Inflammatory macrophage treated with lipopolysaccharide for 1 hour (primary cell): ENCODE measurements at regions not wholly inside any gene's neighbourhood (a gene's known extent, or its start where the extent isn't known, plus 50 kb on each side); places are given as distances from the start of the nearest gene placed in this dataset.
"Not testable (repeated sequence)": the region's sequence is repeated elsewhere in the genome, so short reads cannot be mapped to it uniquely, and the experiment has no call there.

Experiments
- DNase-seq, 2 donors: peaks; one replicate each; pipeline ENCODE4 v3.0.0-alpha.2; 2020 to 2022

GRCh38 chr13:74266309-74266708 lies 132.1 kb upstream of the KLF12 start:
- no peak for DNase-seq

GRCh38 chr13:74264333-74264732 lies 130.1 kb upstream of the KLF12 start:
- DNase-seq, result no peak

- DNase-seq, result not testable (repeated sequence)
Measured at GRCh38 chr13:74260420-74260819, 126.2 kb upstream of the KLF12 start.

- DNase-seq, result no peak
Measured at GRCh38 chr13:74259641-74260040, 125.4 kb upstream of the KLF12 start.

- DNase-seq, result no peak
Measured at GRCh38 chr13:74258961-74259360, 124.8 kb upstream of the KLF12 start.

- DNase-seq, result no peak
Measured at GRCh38 chr13:74256969-74257368, 122.8 kb upstream of the KLF12 start.

- DNase-seq, result no peak
Measured at GRCh38 chr13:74253161-74253560, 119.0 kb upstream of the KLF12 start.

GRCh38 chr13:74251778-74252519 lies 117.7 kb upstream of the KLF12 start:
- DNase-seq, result no peak

GRCh38 chr13:74250738-74251190 lies 116.6 kb upstream of the KLF12 start:
- no peak for DNase-seq

- no peak for DNase-seq
Measured at GRCh38 chr13:74248477-74248876, 114.3 kb upstream of the KLF12 start.

- DNase-seq, result no peak
Measured at GRCh38 chr13:74246487-74246886, 112.3 kb upstream of the KLF12 start.

GRCh38 chr13:74243637-74244526 lies 109.7 kb upstream of the KLF12 start:
- DNase-seq, result no peak

- DNase-seq, result not testable (repeated sequence)
Measured at GRCh38 chr13:74241343-74241742, 107.1 kb upstream of the KLF12 start.

- no peak for DNase-seq
Measured at GRCh38 chr13:74230984-74231501, 96.8 kb upstream of the KLF12 start.

- no peak for DNase-seq
Measured at GRCh38 chr13:74229242-74229641, 95.0 kb upstream of the KLF12 start.

- no peak for DNase-seq
Measured at GRCh38 chr13:74227476-74228158, 93.4 kb upstream of the KLF12 start.

GRCh38 chr13:74226791-74227475 lies 92.7 kb upstream of the KLF12 start:
- DNase-seq, result no peak

- DNase-seq, result no peak
Measured at GRCh38 chr13:74221752-74222151, 87.5 kb upstream of the KLF12 start.

- DNase-seq, result no peak
Measured at GRCh38 chr13:74219566-74219965, 85.4 kb upstream of the KLF12 start.

- DNase-seq, result no peak
Measured at GRCh38 chr13:74218291-74218690, 84.1 kb upstream of the KLF12 start.

GRCh38 chr13:74217811-74218210 lies 83.6 kb upstream of the KLF12 start:
- DNase-seq, result no peak

GRCh38 chr13:74215420-74215819 lies 81.2 kb upstream of the KLF12 start:
- no peak for DNase-seq

- DNase-seq, result no peak
Measured at GRCh38 chr13:74214321-74214720, 80.1 kb upstream of the KLF12 start.
